ENCODE measurements at regions not wholly inside any gene's neighbourhood (a gene's known extent, or its start where the extent isn't known, plus 50 kb on each side); places are given as distances from the start of the nearest gene placed in this dataset.
A peak's percentile ranks its signal among the peaks of the same experiment; 100 is the strongest.

- no peak for DNase-seq (ENCODE audit: low spot score)
Observed at GRCh38 chr2:18503376-18504228, 56.9 kb downstream of the RDH14 start.

GRCh38 chr2:18502142-18502541 is 58.3 kb downstream of the RDH14 start:
- no peak for DNase-seq (ENCODE audit: low spot score)

- no peak for DNase-seq (ENCODE audit: low spot score)
Observed at GRCh38 chr2:18501729-18502128, 58.7 kb downstream of the RDH14 start.

- DNase-seq (ENCODE audit: low spot score) = no peak
Observed at GRCh38 chr2:18501156-18501555, 59.3 kb downstream of the RDH14 start.

- DNase-seq (ENCODE audit: low spot score) = no peak
Observed at GRCh38 chr2:18500333-18500732, 60.1 kb downstream of the RDH14 start.

GRCh38 chr2:18498531-18498930 is 61.9 kb downstream of the RDH14 start:
- no peak for DNase-seq (ENCODE audit: low spot score)

- no peak for DNase-seq (ENCODE audit: low spot score)
Observed at GRCh38 chr2:18496516-18496915, 63.9 kb downstream of the RDH14 start.

GRCh38 chr2:18495058-18495457 is 65.4 kb downstream of the RDH14 start:
- DNase-seq (ENCODE audit: low spot score) = no peak

GRCh38 chr2:18492721-18493120 is 67.7 kb downstream of the RDH14 start:
- DNase-seq (ENCODE audit: low spot score) = no peak

GRCh38 chr2:18491577-18491976 is 68.9 kb downstream of the RDH14 start:
- DNase-seq (ENCODE audit: low spot score) = no peak

GRCh38 chr2:18490901-18491300 is 69.6 kb downstream of the RDH14 start:
- no peak for DNase-seq (ENCODE audit: low spot score)

- no peak for DNase-seq (ENCODE audit: low spot score)
Observed at GRCh38 chr2:18487106-18487913, 73.1 kb downstream of the RDH14 start.

GRCh38 chr2:18484625-18485024 is 75.8 kb downstream of the RDH14 start:
- no peak for DNase-seq (ENCODE audit: low spot score)

- no peak for DNase-seq (ENCODE audit: low spot score)
Observed at GRCh38 chr2:18483896-18484295, 76.6 kb downstream of the RDH14 start.

GRCh38 chr2:18482666-18483065 is 77.8 kb downstream of the RDH14 start:
- no peak for DNase-seq (ENCODE audit: low spot score)

- no peak for DNase-seq (ENCODE audit: low spot score)
Observed at GRCh38 chr2:18479947-18480369, 80.5 kb downstream of the RDH14 start.

GRCh38 chr2:18477293-18477692 is 83.2 kb downstream of the RDH14 start:
- no peak for DNase-seq (ENCODE audit: low spot score)

GRCh38 chr2:18476484-18476883 is 84.0 kb downstream of the RDH14 start:
- DNase-seq (ENCODE audit: low spot score) = no peak

GRCh38 chr2:18475884-18476283 is 84.6 kb downstream of the RDH14 start:
- DNase-seq (ENCODE audit: low spot score) = no peak

GRCh38 chr2:18474700-18475099 is 85.8 kb downstream of the RDH14 start:
- DNase-seq (ENCODE audit: low spot score) = no peak

GRCh38 chr2:18473241-18474181 is 86.9 kb downstream of the RDH14 start:
- peak; percentile 32 for DNase-seq (ENCODE audit: low spot score)

GRCh38 chr2:18467749-18468360 is 92.6 kb downstream of the RDH14 start:
- DNase-seq (ENCODE audit: low spot score) = no peak
